IMR-90 (cell line): ENCODE measurements at regions not wholly inside any gene's neighbourhood (a gene's known extent, or its start where the extent isn't known, plus 50 kb on each side); places are given as distances from the start of the nearest gene placed in this dataset.

Experiments
- ATAC-seq: fragments of 200-7000 bp; cut with Tn5 transposase; 2 replicates; pipeline ENCODE4 v1.9.1; 2020; ENCODE audit warnings: low read depth, mild to moderate bottlenecking, moderate library complexity
- BruUV-seq: library from RNA; stranded (reverse); fragments of 400-500 nt; replicated peaks from 2 replicates; lab custom pipeline; 2021; lab: Mats Ljungman, UMichigan
- CTCF ChIA-PET: fragments of 300-600 bp; formaldehyde crosslinking; extraction: SDS; loops from one replicate; lab custom pipeline; 2021; ENCODE audit warnings: antibody characterized with exemption; lab: Yijun Ruan, JAX
- POLR2A ChIA-PET: fragments of 300-600 bp; sonication (Branson Sonifier 250); formaldehyde crosslinking; loops from one replicate; lab custom pipeline; 2022; ENCODE audit warnings: antibody characterized with exemption; ENCODE audit not compliant: unreplicated experiment; lab: Charles Lee
- DNase-seq: peaks from one replicate; pipeline ENCODE4 v3.0.0; 2013
- H2AFZ ChIP-seq: replicated peaks from 2 replicates; pipeline ENCODE3; 2013; ENCODE audit warnings: low read length, mild to moderate bottlenecking; ENCODE audit not compliant: poor library complexity
- H2AK5ac ChIP-seq: 2 replicates; pipeline ENCODE4 v1.6.1; 2013; ENCODE audit warnings: low read depth, low read length, inconsistent platforms
- H2AK9ac ChIP-seq: replicated peaks from 2 replicates; pipeline ENCODE3; 2013; ENCODE audit warnings: mild to moderate bottlenecking, low read depth, low read length, moderate library complexity; ENCODE audit not compliant: poor library complexity
- H2BK120ac ChIP-seq: 2 replicates; pipeline ENCODE4 v1.6.1; 2013; ENCODE audit warnings: low read depth, low read length, inconsistent platforms
- H2BK15ac ChIP-seq: 3 replicates; pipeline ENCODE4 v1.6.1; 2013; ENCODE audit warnings: low read depth, low read length, inconsistent platforms
- H2BK20ac ChIP-seq: 2 replicates; pipeline ENCODE4 v1.6.1; 2013; ENCODE audit warnings: low read depth, mild to moderate bottlenecking, inconsistent platforms, low read length, moderate library complexity
- H2BK5ac ChIP-seq: 2 replicates; pipeline ENCODE4 v1.6.1; 2013; ENCODE audit warnings: mild to moderate bottlenecking, low read depth, low read length, inconsistent platforms; ENCODE audit not compliant: poor library complexity, severe bottlenecking
- H3K14ac ChIP-seq: replicated peaks from 2 replicates; pipeline ENCODE4 v1.6.1; 2013; ENCODE audit warnings: low read depth, low read length, inconsistent platforms
- H3K18ac ChIP-seq: 2 replicates; pipeline ENCODE4 v1.6.1; 2013; ENCODE audit warnings: low read depth, low read length, control low read depth
- H3K23ac ChIP-seq: 2 replicates; pipeline ENCODE4 v1.6.1; 2013; ENCODE audit warnings: low read depth, low read length, inconsistent platforms
- H3K27ac ChIP-seq: 2 replicates; pipeline ENCODE4 v1.5.1; 2013; ENCODE audit warnings: mild to moderate bottlenecking, control low read depth, low read length; ENCODE audit not compliant: insufficient read depth
- H3K27me3 ChIP-seq: 2 replicates; pipeline ENCODE4 v1.6.1; 2013; ENCODE audit warnings: low read length; ENCODE audit not compliant: control insufficient read depth, insufficient read depth
- H3K36me3 ChIP-seq: 2 replicates; pipeline ENCODE4 v1.6.1; 2013; ENCODE audit warnings: low read length, mixed read lengths; ENCODE audit not compliant: control insufficient read depth, insufficient read depth
- H3K4ac ChIP-seq: 2 replicates; pipeline ENCODE4 v1.6.1; 2013; ENCODE audit warnings: low read depth, low read length, inconsistent platforms
- H3K4me1 ChIP-seq: 2 replicates; pipeline ENCODE4 v1.6.1; 2013; ENCODE audit warnings: low read length, mixed read lengths; ENCODE audit not compliant: control insufficient read depth, insufficient read depth
- H3K4me2 ChIP-seq: 2 replicates; pipeline ENCODE4 v1.6.1; 2013; ENCODE audit warnings: low read depth, mild to moderate bottlenecking, control low read depth, low read length, moderate library complexity
- H3K4me3 ChIP-seq: 2 replicates; pipeline ENCODE4 v1.5.1; 2013; ENCODE audit warnings: low read depth, mild to moderate bottlenecking, control low read depth, low read length, moderate library complexity; ENCODE audit not compliant: insufficient read depth
- H3K56ac ChIP-seq: 2 replicates; pipeline ENCODE4 v1.6.1; 2013; ENCODE audit warnings: low read length, inconsistent platforms; ENCODE audit not compliant: insufficient read depth; ENCODE audit errors: extremely low read depth
- H3K79me1 ChIP-seq, 2 experiments: 2 replicates each; pipeline ENCODE4 v1.6.1; 2013; ENCODE audit warnings: low read length in 2 of 2, inconsistent platforms in 1 of 2, low read depth in 1 of 2
- H3K9ac ChIP-seq: 2 replicates; pipeline ENCODE4 v1.6.1; 2013; ENCODE audit warnings: low read depth, low read length, control low read depth
- H3K9me1 ChIP-seq: 2 replicates; pipeline ENCODE4 v1.6.1; 2013; ENCODE audit warnings: low read length, inconsistent platforms; ENCODE audit not compliant: insufficient read depth
- H3K9me3 ChIP-seq: 2 replicates; pipeline ENCODE4 v1.6.1; 2013; ENCODE audit warnings: low read length; ENCODE audit not compliant: control insufficient read depth, insufficient read depth
- H4K20me1 ChIP-seq: 2 replicates; pipeline ENCODE4 v1.6.1; 2013; ENCODE audit warnings: low read length, inconsistent platforms; ENCODE audit not compliant: insufficient read depth
- H4K5ac ChIP-seq: 2 replicates; pipeline ENCODE4 v1.6.1; 2013; ENCODE audit warnings: mild to moderate bottlenecking, low read depth, low read length, control low read depth
- H4K8ac ChIP-seq, 2 experiments: 2 replicates each; pipeline ENCODE4 v1.6.1; 2013; ENCODE audit warnings: low read depth in 2 of 2, low read length in 2 of 2, control low read depth in 1 of 2, inconsistent platforms in 1 of 2
- H4K91ac ChIP-seq: 2 replicates; pipeline ENCODE4 v1.6.1; 2013; ENCODE audit warnings: low read depth, low read length, inconsistent platforms; ENCODE audit not compliant: insufficient read depth
- CEBPB ChIP-seq: IDR thresholded peaks from 2 replicates; pipeline ENCODE4 v1.6.1; 2012; ENCODE audit warnings: low read depth, low read length, improper control_type of control experiment
- CHD1 ChIP-seq: IDR thresholded peaks from 2 replicates; pipeline ENCODE4 v1.6.1; 2012; ENCODE audit warnings: low read depth, low read length, improper control_type of control experiment
- MAZ ChIP-seq: IDR thresholded peaks from 2 replicates; pipeline ENCODE4 v1.6.1; 2012; ENCODE audit warnings: low read depth, mild to moderate bottlenecking, low read length, improper control_type of control experiment, moderate library complexity, borderline replicate concordance
- NFE2L2 ChIP-seq: fragments of 150-350 bp; IDR thresholded peaks from 2 replicates; pipeline ENCODE4 v1.6.1; 2016; ENCODE audit warnings: low read depth, mild to moderate bottlenecking, low read length
- POLR2A ChIP-seq: IDR thresholded peaks from 2 replicates; pipeline ENCODE4 v1.6.1; 2012; ENCODE audit warnings: mild to moderate bottlenecking, low read depth, low read length
- RAD21 ChIP-seq: IDR thresholded peaks from 2 replicates; pipeline ENCODE4 v1.6.1; 2012; ENCODE audit warnings: low read length, improper control_type of control experiment
- RCOR1 ChIP-seq: IDR thresholded peaks from 2 replicates; pipeline ENCODE4 v1.6.1; 2012; ENCODE audit warnings: mild to moderate bottlenecking, low read length, improper control_type of control experiment; ENCODE audit not compliant: insufficient replicate concordance
- RFX5 ChIP-seq: IDR thresholded peaks from 2 replicates; pipeline ENCODE4 v1.8.0; 2012; ENCODE audit warnings: low read depth, mild to moderate bottlenecking, low read length, moderate library complexity
- WGBS, 2 experiments: methylation state at CpG; one replicate each; pipeline versions ENCODE4 v1.1.5 to v1.1.7; 2013; ENCODE audit warnings: missing lambda C conversion rate in 2 of 2; ENCODE audit not compliant: insufficient read length in 1 of 2; ENCODE audit errors: extremely low coverage in 2 of 2; 5-methylcytosine and 5-hydroxymethylcytosine counted together
- dilution Hi-C: fragments of 300-500 bp; cut with HindIII; formaldehyde crosslinking; loops from one replicate; pipeline ENCODE4 v1.14.3; 2018; ENCODE audit warnings: low sequenced_read_pairs; ENCODE audit not compliant: unreplicated experiment
- in situ Hi-C: fragments of 300-500 bp; cut with MboI; formaldehyde crosslinking; loops from 3 replicates; pipeline ENCODE4 v1.14.3; 2019; ENCODE audit warnings: low sequenced_read_pairs, inconsistent platforms, mixed read lengths
- intact Hi-C: fragments of 100-400 bp; cut with micrococcal nuclease; formaldehyde crosslinking; loops from 2 replicates; pipeline ENCODE4 v1.10.0; 2022

- Histone ChIP-seq H3K4me2 (no peak overlapping the region), H2AFZ (no peak overlapping the region), H3K4ac (no peak overlapping the region), H2BK20ac (no peak overlapping the region), H3K9me3 (no peaks in the 10 kb centered on the region), H3K27ac (no peak overlapping the region), H3K23ac (no peak overlapping the region), H3K4me1 (no peaks in the 10 kb centered on the region), H2BK15ac (no peak overlapping the region), H2BK120ac (no peak overlapping the region), H4K20me1 (no peaks in the 10 kb centered on the region), H2AK5ac (no peak overlapping the region), H4K91ac (no peak overlapping the region), H3K4me3 (no peak overlapping the region), H4K5ac (no peak overlapping the region), H3K79me1 (no peaks in the 10 kb centered on the region), H3K36me3 (no peaks in the 10 kb centered on the region), H3K9me1 (no peaks in the 10 kb centered on the region), H4K8ac (peak overlapping the region in 1 of 2 experiments; percentile 15; a peak in 1 of 4 replicates), H3K14ac (no peak overlapping the region), H3K56ac (no peak overlapping the region), H3K27me3 (no peaks in the 10 kb centered on the region), H3K18ac (no peak overlapping the region), H2AK9ac (no peak overlapping the region), H3K9ac (no peak overlapping the region), H2BK5ac (no peak overlapping the region)
- TF ChIP-seq POLR2A, result no peak
- no peak for TF ChIP-seq MAZ
- no peak for TF ChIP-seq RAD21
- no peak for TF ChIP-seq CHD1
- no peak for TF ChIP-seq NFE2L2
- TF ChIP-seq RCOR1, result no peak
- TF ChIP-seq RFX5, result no peak
- TF ChIP-seq CEBPB, result peak; percentile 38; the same call in 1 of the 2 replicates
- intact Hi-C loops (no loop called here), dilution Hi-C loops (no loop called here), in situ Hi-C loops (no loop called here)
- ChIA-PET POLR2A (no interaction called here), CTCF (no interaction called here)
- ATAC-seq (no peak), DNase-seq (no peak)
- no TSS peak for BruUV-seq
- WGBS, 2 experiments, result no CpG with 5 or more reads among the region's 3 CpGs
These were observed 171.0 kb upstream of the MBNL1 start for GRCh38 chr3:152097770-152098169.
